ENCODE measurements at regions not wholly inside any gene's neighbourhood (a gene's known extent, or its start where the extent isn't known, plus 50 kb on each side); places are given as distances from the start of the nearest gene placed in this dataset.
"Not testable (repeated sequence)": the region's sequence is repeated elsewhere in the genome, so short reads cannot be mapped to it uniquely, and the experiment has no call there.

DNA sequence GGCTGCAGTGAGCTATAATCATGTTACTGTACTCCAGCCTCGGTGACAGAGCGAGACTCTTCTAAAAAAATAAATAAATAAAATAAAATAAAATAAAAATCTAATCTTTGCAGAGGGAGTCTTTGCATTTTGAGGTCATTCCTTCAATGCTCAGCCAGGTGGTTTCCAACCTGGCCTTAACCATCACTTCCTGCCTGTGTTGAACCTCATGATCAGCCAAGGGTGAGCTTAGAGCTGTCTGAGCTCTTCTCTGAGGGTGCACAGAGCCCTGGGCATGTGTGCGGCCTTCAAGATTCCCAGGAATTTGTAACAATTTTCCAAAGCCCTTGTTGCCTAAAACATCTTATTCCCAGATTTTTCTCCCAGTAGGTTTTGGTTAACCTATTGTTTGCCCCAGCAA is 94.3 kb downstream of the KCNJ12 start:
- not testable (repeated sequence) for H3K4me3 Mint-ChIP-seq, H3K27me3 Mint-ChIP-seq, H3K9me3 Mint-ChIP-seq, H3K27ac Mint-ChIP-seq, H3K36me3 Mint-ChIP-seq, H3K4me1 Mint-ChIP-seq

DNA sequence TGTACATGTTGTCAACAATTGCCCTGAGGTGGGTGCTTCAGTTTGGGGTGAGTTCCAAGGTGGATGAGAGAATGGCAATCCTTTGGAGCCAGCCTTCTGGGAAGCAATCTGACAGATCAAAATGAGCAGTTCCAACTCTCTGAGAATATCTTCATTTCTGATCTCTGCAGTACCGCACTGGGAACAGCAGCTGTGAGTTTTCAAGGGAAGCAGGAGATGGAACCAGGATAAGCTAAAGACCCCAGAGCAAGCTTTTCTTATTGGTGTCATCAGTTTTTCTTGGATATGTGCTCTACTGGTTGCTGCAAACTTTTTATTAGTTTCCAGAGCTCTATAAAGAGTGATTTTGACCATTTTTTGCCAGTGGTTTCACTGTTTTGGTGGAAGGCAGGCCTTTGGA is 94.7 kb downstream of the KCNJ12 start:
- Mint-ChIP-seq H3K9me3 (peaks cover 0 to 1% (median 0%) of the 10 kb centered on the region in 3 donors), H3K27me3 (peaks cover 6% of the 10 kb centered on the region), H3K27ac (no peak overlapping the region), H3K4me3 (no peak overlapping the region), H3K36me3 (peaks cover 2% of the 10 kb centered on the region), H3K4me1 (peaks cover 0 to 4% (median 0%) of the 10 kb centered on the region in 3 donors)

DNA sequence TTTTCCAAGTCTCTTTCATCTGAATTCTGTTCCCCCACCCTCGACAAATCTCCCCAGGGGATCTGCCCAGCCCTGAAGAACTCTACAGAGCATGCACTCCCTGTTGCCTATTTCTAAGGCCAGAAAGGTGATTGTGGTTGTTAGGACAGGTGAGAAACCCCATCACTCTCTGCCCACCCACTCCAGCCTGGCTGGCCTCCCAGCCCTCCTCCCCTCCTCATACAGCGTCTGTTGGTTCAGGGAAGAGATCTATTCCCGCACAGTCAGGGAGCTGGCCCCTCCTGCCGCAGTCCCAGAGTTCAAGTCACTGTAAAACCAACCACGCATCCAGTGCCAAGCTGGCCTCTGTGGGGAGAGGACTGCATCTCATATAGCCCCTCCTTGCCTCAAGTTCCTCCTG is 98.7 kb downstream of the KCNJ12 start:
- H3K27ac Mint-ChIP-seq, result no peak overlapping the region
- H3K9me3 Mint-ChIP-seq, result peaks cover 3 to 16% (median 8%) of the 10 kb centered on the region in 3 donors
- peaks cover 0 to 4% (median 0%) of the 10 kb centered on the region in 3 donors for H3K4me1 Mint-ChIP-seq
- H3K27me3 Mint-ChIP-seq, result peaks cover 29% of the 10 kb centered on the region
- peak overlapping the region in 1 of 4 donors; percentile 54 for H3K4me3 Mint-ChIP-seq
- no peaks in the 10 kb centered on the region for H3K36me3 Mint-ChIP-seq

DNA sequence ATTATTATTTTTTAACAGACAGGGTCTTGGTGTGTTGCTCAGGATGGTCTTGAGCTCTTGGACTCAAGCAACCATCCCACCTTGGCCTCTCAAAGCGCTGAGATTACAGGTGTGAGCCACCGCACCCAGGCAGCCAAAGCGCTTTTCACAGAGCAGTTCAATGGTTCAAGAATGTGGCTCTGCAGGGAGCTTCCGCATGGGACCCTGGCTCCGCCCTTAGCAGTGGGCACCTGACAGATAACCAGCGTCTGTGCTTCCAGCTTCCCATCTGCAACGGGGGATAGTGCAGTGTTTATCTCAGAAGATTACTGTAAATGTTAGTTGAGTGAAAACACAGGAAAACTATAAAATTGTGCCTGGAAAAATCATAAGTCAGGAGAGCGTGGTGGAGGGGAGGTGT is 99.4 kb downstream of the KCNJ12 start:
- no peak overlapping the region for H3K4me3 Mint-ChIP-seq

DNA sequence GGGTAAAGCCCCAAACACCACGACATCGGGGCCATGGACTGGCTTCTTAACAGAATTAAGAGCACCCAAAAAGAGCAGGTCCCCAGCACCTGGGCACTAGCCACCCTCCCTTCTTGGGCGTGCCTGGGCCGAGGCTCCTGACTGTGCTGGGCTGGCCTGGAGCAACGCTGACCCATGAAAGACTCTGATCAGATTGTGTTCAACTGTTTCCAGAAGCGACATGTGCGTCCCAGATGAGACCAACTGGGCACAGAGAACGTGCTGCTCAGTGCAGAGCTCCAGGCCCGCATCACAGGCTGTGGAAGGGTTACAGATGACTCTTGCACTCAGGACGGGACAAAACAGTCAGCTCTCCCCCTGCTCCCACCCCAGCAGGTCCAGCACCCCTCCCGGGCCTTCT is 100.7 kb downstream of the KCNJ12 start:
- peaks cover 34% of the 10 kb centered on the region for H3K27me3 Mint-ChIP-seq
- no peaks in the 10 kb centered on the region for H3K36me3 Mint-ChIP-seq
- no peaks in the 10 kb centered on the region for H3K4me1 Mint-ChIP-seq
- no peak overlapping the region for H3K4me3 Mint-ChIP-seq
- H3K9me3 Mint-ChIP-seq, result peaks cover 3 to 16% (median 13%) of the 10 kb centered on the region in 3 donors
- no peak overlapping the region for H3K27ac Mint-ChIP-seq

More for the DNA sequence above, 99.4 kb downstream of the KCNJ12 start:
- peaks cover 0 to 1% (median 0%) of the 10 kb centered on the region in 3 donors for H3K4me1 Mint-ChIP-seq
- no peak overlapping the region for H3K27ac Mint-ChIP-seq
- H3K36me3 Mint-ChIP-seq, result no peaks in the 10 kb centered on the region
- H3K9me3 Mint-ChIP-seq, result peaks cover 3 to 16% (median 13%) of the 10 kb centered on the region in 3 donors
- peaks cover 35% of the 10 kb centered on the region for H3K27me3 Mint-ChIP-seq

DNA sequence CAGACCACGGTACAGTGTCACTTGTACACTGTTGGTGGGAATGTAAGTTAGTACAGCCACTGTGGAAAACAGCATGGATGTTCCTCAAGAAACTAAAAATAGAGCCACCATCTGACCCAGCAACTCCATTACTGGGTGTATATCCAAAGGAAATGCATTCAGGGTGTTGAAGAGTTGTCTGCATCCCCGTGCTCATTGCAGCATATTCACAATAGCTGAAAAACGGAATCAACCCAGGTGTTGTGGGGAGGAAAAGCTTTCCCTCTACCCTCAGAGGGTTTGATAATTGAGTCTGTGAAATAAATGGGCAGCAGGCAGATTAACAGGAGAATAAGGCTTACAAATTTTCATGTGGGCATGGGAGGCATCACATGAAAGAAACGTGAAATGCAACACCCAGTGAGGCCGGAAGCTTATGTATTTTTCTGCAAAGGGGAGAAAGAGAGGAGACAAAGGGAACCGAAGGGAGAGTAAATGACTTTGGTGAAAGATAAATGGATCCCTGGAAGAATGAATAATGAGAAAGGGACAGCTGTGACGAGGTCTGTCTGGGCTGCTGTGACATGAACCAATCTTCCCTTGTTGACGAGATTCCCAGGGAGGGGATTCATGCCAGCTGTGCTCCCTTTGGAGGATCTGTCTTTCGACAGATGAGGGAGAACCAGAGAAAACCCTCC is 106.2 kb downstream of the KCNJ12 start:
- Mint-ChIP-seq H3K36me3 (no peaks in the 10 kb centered on the region), H3K9me3 (peaks cover 1 to 12% (median 11%) of the 10 kb centered on the region in 3 donors), H3K27me3 (peaks cover 28% of the 10 kb centered on the region), H3K4me1 (no peaks in the 10 kb centered on the region), H3K27ac (no peak overlapping the region), H3K4me3 (no peak overlapping the region)

- not testable (repeated sequence) for H3K36me3 Mint-ChIP-seq, H3K4me1 Mint-ChIP-seq, H3K9me3 Mint-ChIP-seq, H3K27ac Mint-ChIP-seq, H3K4me3 Mint-ChIP-seq, H3K27me3 Mint-ChIP-seq
Observed at GRCh38 chr17:21488043-21488442, 111.9 kb downstream of the KCNJ12 start.

DNA sequence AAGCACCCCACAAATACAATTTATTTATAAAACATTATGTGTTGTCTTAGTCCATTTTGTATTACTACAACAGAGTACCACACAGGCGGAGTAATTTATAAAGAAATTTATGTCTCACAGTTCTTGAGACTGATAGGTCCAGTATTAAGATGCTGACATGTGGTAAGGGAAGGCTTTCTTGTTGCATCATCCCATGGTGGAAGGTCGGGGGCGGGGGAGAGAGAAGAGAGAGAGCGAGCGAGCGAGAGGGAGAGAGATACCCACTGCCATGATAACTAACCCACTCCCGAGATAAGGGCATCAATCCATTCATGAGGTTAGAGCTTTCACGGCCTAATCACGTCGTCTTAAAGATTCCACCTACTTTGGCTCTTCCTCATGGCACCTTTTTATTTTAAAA is 117.8 kb downstream of the KCNJ12 start:
- Mint-ChIP-seq H3K9me3 (no peaks in the 10 kb centered on the region), H3K27me3 (peaks cover 7% of the 10 kb centered on the region), H3K36me3 (no peaks in the 10 kb centered on the region), H3K4me3 (no peak overlapping the region), H3K27ac (no peak overlapping the region), H3K4me1 (no peaks in the 10 kb centered on the region)

GRCh38 chr17:21495281-21495680 is 119.1 kb downstream of the KCNJ12 start:
- H3K36me3 Mint-ChIP-seq, result no peaks in the 10 kb centered on the region
- H3K27me3 Mint-ChIP-seq, result peaks cover 7% of the 10 kb centered on the region
- no peak overlapping the region for H3K4me3 Mint-ChIP-seq
- no peaks in the 10 kb centered on the region for H3K9me3 Mint-ChIP-seq
- no peak overlapping the region for H3K27ac Mint-ChIP-seq
- no peaks in the 10 kb centered on the region for H3K4me1 Mint-ChIP-seq

DNA sequence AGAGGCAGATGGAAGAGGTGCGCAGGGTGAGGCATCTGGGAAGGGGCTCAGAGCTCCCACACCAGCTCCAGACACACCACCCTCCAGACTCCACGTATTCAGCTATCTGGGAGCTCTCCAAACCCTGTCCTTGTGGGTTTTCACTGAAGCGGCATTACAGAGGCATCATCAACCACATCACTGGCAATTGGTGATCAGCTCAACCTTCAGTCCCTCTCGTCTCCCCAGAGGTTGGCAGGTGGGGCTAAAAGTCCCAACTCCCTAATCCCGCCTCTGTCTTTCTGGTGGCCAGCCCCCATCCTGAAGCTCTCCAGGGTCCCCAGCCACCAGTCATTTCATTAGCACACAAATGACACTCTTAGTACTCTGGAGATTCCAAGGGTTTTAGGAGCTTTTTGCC is 123.9 kb downstream of the KCNJ12 start:
- H3K9me3 Mint-ChIP-seq, result no peaks in the 10 kb centered on the region
- peaks cover 7% of the 10 kb centered on the region for H3K27me3 Mint-ChIP-seq
- no peak overlapping the region for H3K4me3 Mint-ChIP-seq
- no peaks in the 10 kb centered on the region for H3K4me1 Mint-ChIP-seq
- no peaks in the 10 kb centered on the region for H3K36me3 Mint-ChIP-seq
- H3K27ac Mint-ChIP-seq, result no peak overlapping the region

DNA sequence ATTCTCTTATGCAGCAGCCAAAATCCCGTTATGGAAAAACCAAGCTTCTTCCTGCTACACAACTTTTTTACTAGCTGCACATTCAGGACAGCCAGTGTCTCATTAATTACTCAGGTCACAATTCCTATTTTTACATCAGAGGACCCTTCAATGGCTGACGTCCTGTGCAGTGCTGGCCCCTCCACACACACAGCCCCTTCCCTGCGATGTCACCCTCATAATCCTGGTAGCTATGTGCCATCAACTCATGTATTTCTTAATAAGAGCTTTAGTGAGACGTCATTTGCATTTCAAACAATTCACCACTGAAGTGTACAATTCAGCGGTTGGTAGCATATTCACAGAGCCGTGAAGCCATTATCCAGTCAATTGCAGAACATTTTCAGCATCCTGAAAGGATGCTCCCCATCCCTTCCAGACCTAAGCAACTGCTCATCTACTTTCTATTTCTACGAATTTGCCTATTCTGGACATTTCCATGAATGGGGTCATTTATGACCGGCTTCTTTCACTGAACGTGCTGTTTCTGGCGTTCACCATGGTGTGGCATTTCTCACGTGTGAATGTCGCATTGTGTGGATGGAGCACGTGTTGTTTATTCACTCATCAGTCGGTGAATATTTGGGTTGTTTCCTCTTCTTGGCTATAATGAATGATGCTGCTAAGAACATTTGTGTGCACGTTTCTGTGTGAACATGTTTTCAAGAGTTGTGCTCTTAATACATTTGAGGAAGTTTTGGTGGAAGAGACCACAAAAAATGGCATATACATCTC is 126.0 kb downstream of the KCNJ12 start:
- not testable (repeated sequence) for H3K4me1 Mint-ChIP-seq, H3K4me3 Mint-ChIP-seq, H3K27ac Mint-ChIP-seq, H3K36me3 Mint-ChIP-seq, H3K9me3 Mint-ChIP-seq, H3K27me3 Mint-ChIP-seq

- Mint-ChIP-seq H3K27ac (no peak overlapping the region), H3K4me1 (peaks cover under 1 to 9% (median 5%) of the 10 kb centered on the region in 3 donors), H3K9me3 (no peaks in the 10 kb centered on the region), H3K27me3 (peaks cover 14% of the 10 kb centered on the region), H3K36me3 (peaks cover 2% of the 10 kb centered on the region), H3K4me3 (peak overlapping the region in 1 of 4 donors; percentile 14)
Observed at GRCh38 chr17:21505819-21506815, 130.0 kb downstream of the KCNJ12 start.

DNA sequence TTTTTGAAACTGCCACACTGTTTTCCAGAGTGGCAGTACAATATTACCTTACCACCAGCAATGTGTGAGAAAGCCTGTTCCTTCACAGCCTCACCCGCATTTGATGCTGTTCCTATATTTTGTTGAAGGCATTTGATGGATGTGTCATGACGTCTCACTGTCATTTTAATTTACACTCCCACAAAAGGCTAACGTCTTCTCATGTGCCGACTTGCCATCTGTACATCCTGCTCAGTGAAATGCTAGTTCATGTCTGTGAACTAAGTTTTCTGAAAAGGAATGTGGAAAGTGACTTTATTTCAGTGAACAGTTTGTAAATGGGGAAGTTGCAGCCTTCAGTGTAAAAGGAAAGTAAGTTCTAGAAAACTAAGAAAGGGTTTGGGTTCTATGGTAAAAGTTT is 131.6 kb downstream of the KCNJ12 start:
- peak overlapping the region in 1 of 4 donors; percentile 29 for H3K4me3 Mint-ChIP-seq
- H3K36me3 Mint-ChIP-seq, H3K27ac Mint-ChIP-seq, H3K9me3 Mint-ChIP-seq: not testable (repeated sequence)
- peaks cover 17% of the 10 kb centered on the region for H3K27me3 Mint-ChIP-seq
- H3K4me1 Mint-ChIP-seq, result peaks cover 6 to 13% (median 8%) of the 10 kb centered on the region in 3 donors

DNA sequence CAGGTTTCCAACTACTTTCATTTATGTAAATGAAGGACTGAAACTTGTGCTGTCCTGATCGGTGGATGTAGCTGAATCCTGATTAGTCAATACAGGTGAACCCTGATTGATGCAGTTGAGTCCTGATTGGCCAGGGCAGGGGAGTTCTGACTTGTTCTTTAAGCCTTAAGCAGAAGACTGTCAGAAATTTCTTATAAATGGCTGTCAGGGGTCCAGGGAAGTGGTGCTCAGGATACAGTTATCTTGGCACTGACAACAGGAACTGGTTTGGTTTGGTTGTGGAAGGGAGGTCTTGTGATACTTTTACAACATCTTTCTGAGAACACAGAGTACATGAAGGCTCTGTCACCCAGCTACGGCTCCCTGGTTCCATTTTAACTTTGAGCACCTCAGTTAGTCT is 132.1 kb downstream of the KCNJ12 start:
- Mint-ChIP-seq H3K27me3 (peaks cover 17% of the 10 kb centered on the region), H3K9me3 (no peaks in the 10 kb centered on the region), H3K27ac (no peak overlapping the region), H3K36me3 (peaks cover 2% of the 10 kb centered on the region), H3K4me1 (peaks cover 6 to 13% (median 8%) of the 10 kb centered on the region in 3 donors), H3K4me3 (no peak overlapping the region)

GRCh38 chr17:21509356-21509755 is 133.2 kb downstream of the KCNJ12 start:
- H3K9me3 Mint-ChIP-seq, H3K36me3 Mint-ChIP-seq, H3K27ac Mint-ChIP-seq: not testable (repeated sequence)
- peaks cover 6 to 13% (median 8%) of the 10 kb centered on the region in 3 donors for H3K4me1 Mint-ChIP-seq
- peak overlapping the region in 1 of 4 donors; percentile 24 for H3K4me3 Mint-ChIP-seq
- peaks cover 17% of the 10 kb centered on the region for H3K27me3 Mint-ChIP-seq

Measured in IgD-negative memory B cell (primary cell).